ENCODE measurements at regions not wholly inside any gene's neighbourhood (a gene's known extent, or its start where the extent isn't known, plus 50 kb on each side); places are given as distances from the start of the nearest gene placed in this dataset.

DNA sequence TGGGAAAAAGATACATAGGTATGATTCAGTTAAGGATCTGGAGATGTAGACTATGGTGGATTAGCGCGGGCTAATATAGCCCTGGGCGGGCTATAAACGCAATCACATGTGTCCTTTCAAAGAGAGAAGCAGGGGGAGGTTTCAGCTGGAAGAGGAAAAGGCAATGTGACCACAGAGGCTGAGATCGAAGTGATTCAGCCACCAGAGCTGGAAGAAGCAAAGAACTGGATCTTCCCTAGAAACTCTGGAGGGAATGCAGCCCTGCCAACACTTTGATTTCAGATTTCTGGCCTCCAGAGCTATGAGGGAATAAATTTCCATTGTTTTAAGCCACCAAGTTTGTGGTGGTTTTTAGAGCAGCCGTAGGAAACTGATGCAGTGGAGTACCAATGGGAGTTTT, 81.5 kb upstream of the NHSL1 start:
- no peak for DNase-seq

DNA sequence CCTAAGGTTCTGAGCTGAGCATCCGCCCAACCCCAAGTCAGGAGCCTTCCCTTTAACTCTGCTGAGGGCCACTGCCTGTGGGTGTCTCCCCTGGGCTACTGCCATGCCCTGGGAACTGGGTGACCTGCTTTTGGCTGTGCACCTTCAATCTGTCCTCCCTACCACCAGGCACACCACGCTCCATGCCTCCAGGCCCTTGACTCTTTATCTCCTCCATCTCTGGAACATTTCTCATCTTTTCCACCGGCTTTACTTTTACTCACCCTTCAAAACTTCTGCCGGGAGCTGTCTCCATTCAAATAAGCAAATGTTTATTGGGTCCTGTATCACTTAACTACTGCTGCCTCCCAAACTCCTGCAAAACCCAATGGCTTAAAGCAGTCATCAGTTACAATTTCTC, 83.3 kb upstream of the NHSL1 start:
- no peak for DNase-seq

DNA sequence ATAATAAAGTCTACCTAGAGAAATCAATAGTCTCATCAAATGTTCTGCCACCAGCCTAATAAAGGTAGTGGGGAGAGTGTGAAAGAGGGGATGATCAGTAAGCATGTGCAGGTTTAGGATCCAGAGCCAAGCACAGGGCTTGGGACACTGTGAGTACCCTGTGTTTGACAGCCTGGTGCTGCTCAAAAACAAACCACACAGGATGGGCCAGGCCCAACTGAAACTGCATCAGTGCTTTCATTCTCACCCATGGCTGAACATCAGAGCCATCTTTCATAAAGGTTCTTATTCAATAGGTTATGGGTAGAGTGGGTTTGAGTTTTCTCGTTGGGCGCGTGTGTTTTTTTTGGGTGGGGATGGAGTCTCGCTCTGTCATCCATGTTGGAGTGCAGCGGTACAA, 87.3 kb upstream of the NHSL1 start:
- DNase-seq: no peak

DNA sequence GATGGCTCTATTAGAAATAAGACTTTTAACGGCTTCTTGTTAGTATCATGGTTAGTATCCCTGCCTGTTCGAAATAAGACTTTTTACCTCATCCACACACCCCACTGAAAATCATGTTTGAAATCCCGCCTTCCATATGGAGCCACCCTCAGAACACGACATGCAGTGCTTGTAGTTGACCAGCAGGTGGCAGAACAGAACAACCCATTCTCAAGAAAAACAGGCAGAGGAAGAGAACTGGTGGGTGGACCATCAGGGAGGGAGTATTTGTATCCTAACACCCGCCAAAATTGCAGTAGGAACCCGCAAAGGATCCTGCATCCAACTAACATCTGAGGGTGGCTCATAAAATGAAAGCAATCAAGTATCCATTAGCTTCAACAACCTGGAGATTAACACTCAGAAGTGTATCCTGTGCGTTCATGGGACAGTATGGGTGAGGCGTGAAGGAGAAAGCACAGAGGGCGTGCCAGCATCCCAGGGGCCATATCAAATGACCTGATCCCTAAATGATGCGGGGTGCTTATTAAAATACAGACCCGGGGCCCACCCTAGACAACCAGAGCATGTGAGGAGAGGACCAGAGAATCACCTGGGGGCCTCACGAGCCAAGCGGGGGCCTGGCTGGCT, 89.6 kb upstream of the NHSL1 start:
- DNase-seq: peak in 2 of 4 experiments; percentile 5 to 9

DNA sequence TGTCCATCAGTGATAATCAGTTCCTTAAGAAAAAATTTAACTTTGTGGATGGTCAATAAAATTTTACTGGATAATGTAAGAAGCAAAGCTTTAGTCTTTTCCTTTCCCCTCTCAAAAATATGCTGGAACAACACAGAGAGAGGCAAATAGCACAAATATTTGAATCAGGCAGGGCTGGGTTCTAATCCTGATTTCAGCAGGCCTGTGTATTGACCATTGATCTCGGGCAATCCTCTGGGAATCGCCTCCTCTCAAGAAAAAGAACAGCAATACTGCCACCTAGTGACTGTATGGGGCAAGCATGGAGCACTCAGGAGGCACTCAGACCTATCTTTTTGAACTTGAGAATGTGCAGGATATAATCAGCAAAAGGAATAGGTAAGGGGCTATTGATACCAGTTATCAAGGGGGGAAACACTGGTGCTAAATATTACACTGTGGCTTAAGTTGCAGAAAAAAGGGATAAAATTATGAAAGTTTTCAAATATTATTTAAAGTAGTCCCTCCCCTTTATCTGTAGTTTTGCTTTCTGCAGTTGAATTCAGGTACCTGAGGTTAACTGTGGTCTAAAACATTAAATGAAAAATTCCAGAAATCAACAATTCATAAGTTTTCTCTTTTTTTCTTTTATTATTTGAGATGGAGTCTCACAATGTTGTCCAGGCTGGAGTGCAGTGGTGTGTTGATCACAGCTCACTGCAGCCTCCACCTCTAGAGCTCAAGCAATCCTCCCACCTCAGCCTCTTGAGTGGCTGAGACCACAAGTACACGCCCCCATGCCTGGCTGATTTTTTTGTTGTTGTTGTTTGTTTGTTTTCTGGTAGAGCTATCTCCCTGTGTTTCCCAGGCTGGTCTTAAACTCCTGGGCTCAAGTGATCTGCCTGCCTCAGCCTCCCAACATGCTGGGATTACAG, 91.8 kb upstream of the NHSL1 start:
- peak in 1 of 4 experiments; percentile 4 for DNase-seq

DNA sequence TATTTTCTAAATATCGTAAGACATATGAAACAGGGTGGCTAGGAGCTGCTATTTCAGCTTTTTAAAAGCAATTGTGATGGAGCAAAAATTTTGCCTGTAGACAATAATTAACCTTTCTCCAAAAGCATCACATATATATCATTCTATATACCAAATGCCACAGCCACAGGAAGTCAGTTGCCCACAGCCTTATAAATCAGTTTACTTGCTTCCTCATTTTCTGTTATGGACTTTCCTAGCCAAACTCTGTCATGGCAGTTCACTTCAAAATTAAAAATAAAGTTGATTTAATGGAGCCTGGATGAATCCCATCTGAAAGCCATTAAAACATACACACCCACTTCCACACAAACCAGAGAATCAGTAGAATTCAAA, 93.4 kb upstream of the NHSL1 start:
- no peak for DNase-seq

DNA sequence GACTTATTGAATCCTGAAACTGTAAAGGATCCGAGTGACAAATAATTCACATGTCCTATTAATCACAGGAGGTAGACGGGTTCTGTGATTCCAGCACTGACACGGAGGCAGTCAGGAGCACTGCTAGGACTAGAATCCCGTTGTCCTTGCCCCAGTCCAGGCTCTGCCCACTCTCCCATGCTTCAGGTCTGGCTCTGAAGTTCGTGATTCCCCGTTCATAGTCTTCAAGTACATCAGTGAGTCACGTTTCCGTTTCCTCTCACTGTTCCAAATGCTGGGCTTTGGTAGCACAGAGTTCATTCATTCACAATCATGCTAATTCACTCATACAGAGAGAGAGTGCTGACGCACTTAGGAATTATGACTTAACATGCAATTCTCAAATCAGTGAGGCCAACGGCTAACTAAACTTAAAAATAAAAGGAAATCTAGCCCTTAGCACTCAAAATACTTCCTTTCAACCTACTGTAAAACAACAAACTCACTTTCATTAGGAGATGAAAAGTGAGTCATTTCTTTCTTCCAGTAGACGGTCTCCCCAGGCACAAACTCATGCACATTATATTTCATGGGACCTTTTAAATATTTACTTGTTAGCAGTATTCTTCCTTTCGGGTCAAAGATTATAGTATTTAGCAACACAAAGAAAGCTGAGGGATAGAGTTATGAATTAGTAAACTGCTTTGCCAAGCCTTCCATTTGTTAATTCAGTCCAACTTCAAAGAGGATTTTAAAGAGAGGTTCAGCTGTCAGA, 94.0 kb upstream of the NHSL1 start:
- DNase-seq: peak in 1 of 4 experiments; percentile 3

DNA sequence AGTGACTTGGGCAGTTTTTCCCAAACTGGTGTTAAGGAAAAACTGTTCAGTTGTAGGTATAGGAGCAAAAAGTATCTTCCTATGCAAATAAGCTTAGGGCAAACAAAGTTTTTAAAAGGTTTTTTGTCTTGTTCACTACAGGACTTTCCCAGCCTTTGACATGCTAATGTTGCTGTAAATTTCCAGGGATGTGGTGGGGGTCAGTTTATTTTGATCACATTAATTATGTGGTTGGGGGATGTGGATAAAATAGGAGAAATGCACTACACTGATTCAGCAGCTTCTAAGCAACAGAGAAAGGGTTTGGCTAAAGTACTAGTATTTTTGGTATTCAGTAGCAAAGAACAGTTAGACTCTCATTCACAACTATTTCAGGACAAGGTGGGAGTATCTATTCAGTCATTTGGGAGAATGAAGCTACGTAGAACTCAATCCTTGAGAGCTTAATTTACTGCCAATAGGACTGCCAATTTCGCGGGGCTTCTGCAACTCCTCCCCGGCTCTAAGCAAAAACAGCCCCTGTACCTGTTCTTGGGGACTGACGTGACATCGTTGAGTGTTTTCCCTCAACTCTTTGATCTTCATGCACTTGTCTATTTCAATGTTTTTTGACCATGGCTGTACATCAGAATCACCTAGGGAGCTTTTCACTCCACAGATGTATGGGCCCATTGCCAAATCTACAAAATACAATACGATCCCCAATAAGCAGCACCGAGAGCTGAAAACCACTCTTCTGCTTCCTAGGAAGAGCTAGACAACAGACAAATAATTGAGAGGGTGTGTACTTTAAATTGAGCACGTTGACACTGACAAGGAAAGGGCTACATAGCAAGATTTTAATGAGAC, 94.8 kb upstream of the NHSL1 start:
- DNase-seq: no peak

DNA sequence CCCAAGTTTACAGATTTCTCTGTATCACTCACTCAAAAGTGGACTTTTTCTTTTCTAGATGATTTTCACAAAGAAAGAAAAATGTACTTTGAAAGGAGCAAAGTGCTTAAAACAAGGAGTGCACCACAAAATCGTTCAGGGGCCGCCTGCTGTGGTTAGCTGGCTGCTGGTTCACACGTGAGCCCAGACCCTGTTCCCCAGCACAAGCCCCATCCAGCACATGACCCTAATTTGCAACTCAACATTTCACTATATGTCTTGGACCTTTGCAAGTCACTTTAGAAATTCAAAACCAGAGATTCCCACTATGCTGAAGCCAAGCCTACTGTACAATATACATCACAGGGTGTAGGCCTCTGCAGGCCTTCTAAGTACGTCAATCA, 95.5 kb upstream of the NHSL1 start:
- no peak for DNase-seq

DNA sequence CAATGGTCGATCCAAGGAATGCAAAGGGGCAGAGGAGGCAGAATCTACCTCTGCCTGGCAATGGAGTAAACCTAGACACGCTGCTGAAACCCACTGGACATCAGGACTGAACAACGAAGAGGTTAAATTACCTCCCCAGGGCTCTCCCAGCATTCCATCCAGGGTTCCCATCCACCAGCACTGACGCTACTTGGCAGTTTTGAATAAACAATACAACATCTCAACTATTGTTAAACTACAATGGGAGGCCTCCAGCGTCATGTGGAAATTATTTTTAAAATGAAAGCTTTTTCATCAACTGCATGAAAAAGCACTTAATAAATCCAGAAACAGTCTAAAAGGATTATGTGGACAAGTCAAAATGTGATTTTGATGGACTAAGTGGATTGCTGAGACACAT, 96.8 kb upstream of the NHSL1 start:
- no peak for DNase-seq

DNA sequence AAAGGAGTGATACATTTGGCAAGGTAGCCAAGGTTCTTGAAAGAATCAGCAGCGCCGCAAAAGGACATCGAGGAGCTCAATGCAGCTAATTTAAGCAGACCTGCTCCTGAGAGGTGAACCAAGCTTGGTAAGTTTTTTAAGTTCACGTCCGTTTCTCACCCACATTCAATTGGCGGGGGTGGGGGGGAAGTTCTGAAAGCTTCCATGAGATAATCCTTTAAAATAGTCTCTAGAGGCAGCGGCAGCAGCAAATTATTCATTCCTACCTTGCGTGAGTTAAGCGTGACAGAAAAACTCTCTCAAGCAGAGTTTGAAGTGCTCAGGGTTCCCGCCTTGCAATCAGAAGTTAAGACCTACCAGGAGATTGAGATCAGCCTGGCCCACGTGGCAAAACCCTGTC, 97.3 kb upstream of the NHSL1 start:
- no peak for DNase-seq

DNA sequence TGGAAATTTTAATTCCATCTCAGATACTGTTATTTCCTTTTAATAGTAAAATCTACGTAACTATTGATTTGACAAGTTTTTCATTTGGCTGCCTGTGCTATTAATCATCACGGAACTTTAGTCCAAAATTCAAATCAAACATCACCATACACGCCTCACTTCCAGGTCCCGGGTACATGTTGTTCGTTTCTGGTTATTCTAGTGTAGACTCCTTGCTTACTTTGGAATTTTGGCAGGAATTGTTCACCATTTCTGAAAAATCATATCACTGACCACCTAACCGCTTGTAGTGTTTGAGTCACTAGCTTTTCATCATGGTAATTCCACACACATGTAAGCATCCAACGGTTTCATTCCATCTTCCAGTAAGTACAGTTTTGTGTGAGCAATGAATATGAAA, 98.0 kb upstream of the NHSL1 start:
- DNase-seq: no peak

DNA sequence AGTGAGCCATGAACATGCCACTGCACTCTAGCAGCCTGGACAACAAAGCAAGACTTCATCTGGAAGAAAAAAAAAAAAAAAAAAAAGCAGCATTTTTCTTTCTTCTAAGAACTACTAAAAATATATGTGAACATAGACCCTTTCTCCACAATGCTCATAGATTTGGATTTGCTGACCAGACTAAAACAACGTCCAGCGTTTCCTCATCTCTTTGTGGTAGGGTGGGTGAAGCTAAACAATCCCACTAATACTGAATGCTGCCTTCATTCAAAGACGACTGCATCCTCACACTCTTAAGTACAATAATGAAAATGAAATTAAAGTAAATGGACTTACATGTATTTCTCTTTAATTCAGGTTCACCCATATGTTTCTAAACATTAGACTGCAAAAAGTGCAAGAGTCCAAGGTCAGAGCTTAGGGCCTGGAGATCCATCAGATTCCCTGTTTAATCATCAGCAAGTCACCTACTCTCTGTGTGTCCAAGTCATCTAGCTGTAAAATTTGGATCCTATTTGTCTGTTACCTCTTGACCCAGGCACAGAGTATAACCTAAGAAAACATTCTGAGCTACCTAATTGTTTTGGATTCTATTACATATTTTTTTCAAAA, 99.4 kb upstream of the NHSL1 start:
- no peak for DNase-seq

DNA sequence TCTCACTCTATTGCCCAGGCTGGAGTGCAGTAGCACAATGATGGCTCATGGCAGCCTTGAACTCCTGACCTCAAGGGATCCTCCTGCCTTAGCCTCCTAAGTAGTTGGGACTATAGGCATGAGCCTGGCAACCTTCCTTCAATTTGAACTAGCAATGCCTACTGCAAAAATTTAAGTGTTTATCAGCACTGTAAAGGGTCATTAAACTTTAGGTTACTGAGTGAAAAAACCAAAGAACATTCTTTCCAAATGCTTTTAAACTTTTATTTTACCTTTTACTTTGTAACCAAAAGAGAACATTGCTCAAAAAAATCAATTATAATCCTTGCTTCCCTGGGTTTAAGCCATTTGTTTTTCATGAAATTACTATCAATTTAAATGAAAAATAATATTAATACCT, 101.0 kb upstream of the NHSL1 start:
- no peak for DNase-seq

DNA sequence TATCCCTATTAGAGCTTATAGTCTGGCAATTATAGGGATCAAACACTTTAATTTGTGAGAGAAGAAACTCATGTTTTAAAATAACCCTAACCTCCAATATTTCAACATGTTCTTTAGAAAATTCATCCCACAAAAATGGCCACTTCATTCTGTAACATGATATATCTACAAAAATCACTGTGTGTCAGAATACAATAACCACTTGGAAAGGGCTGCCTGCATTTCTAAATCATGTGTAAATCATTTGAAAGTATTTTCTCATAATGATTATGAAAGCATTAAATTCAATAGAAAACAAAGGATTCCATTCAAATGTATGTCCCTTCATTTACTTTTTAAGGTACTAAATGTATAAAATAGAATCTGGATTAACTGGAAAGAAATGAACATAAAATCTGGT, 101.4 kb upstream of the NHSL1 start:
- no peak for DNase-seq

DNA sequence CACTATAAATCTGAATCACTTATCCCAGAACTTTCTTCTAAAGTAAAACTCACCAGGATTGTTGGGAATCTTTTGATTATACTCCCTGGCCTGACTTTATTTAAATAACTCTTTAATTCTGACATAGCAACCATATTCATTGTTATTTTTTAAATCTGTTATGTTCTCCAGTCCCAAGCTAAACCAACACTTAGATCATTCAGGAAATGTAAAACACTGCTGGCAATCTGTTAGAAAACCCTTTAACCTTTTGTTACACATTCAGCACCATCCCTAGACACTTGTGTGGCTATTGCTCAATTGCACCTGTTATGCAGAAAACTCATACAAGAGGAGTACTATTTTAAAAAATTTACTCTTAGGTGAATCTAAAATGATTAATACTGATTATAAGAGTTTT, 101.8 kb upstream of the NHSL1 start:
- no peak for DNase-seq

DNA sequence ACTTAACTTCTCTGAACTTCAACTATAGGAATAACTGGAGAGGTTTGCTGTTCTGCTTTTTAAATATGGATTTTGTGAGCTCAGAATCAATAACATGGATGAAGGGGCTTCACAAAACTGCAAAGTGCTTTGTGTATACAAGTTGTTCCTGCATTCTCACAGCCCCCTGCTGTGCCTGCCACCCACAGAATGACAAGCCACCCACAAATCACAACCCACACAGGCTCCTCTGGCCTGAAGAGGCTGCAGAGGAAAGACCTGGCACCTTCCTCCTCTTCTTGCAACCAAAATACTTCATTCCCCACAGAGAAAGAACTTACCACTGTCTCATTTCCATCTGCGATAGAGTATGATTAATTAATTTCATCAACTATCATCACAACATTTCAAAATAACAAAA, 106.7 kb upstream of the NHSL1 start:
- DNase-seq: no peak

DNA sequence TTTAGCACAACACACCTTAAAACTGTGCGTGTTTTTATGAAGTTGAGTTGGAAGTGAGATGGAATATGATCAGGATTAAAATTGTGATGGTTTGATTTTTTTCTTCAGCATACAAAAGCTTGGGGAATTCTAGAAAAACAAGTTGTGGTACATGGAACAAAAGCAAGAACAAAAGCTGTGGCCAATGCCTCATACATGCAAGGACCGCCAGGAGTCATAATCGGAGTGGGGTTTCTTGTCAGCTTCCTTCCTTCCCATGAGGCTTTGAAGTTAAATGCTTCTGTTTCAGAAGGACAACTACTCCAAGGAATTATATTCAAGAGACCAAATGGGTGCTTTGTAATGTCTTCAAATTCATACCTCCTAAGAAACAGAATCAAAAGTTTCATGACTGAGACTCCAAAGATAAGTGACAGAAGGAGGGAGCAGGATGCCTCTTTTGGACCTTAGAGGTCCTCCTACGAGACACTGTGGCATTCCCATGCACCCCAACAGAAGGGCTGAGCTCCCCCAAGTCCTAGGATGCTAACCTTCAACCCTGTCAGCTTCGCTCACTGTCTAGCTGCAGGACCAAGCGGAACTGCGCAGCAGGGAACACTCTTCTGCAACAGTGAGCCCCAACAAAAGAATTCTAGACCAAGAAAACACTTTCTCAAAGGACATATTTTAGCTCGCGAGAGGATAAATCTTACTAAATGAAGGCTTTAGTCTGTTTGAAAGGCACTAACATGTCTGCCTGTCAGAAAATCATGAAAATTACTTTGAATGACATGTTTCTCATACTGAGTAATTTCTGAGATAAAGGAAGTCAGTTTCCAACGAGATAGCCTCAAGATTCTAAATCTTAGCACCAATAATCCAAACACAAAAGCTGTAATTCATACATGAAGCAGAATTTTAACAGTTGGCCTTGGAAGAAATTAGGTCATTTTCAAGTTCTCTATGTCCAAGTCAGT, 108.5 kb upstream of the NHSL1 start:
- no peak for DNase-seq

DNA sequence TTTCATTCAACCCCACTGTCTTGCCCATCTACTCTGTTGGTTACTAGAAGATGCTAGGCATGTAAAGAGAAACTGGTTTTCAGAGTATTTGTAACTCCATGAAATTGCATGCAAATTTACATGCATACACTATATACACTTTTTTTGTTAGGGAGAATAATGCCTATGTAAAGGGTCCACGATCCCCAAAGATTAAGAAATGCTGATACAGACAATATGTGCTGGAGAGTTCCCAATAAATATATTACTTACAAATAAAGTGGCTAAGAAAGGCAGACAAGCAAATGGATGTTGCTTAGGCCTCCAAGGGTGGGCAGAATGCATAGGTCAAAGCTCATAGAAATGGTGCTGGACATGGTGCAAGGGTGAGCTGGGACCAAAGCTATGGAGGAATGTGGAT, 109.6 kb upstream of the NHSL1 start:
- no peak for DNase-seq

DNA sequence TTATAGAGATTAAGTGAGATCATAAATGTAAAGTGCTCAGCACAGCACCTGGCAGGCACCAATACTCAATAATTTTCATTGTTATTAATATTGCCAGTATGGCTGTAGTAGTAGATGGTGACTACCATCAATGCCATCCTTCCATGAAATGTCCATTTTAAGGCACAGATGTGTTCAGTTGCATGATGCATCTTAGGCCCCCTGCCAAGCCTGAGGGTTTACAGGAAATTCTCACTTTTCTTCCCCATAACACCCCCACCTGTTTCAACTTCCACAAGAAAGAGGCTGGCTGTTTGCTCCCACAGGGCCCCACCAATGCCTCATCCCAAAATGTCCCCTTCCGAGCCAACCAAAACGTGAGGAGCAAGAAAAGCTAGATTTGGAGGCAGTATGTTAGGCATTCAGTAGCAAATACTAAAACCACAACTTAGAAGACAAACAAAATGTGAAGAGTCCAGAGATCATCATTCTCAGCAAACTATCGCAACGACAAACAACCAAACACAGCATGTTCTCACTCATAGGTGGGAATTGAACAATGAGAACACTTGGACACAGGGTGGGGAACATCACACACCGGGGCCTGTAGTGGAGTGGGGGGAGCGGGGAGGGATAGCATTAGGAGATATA, 110.6 kb upstream of the NHSL1 start:
- DNase-seq: no peak

DNA sequence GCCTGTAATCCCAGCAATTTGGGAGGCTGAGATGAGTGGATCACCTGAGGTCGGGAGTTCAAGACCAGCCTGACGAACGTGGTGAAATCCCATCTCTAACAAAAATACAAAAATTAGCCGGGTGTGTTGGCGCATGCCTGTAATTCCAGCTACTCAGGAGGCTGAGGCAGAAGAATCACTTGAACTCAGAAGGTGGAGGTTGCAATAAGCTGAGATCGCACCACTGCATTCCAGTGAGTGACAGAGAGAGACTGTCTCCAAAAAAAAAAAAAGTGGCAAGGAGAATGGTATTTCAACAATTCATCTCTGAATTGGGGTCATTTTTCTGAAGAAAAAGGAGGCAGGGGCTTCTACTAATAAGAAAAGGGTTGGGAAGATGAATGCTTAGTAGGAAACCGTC, 111.5 kb upstream of the NHSL1 start:
- no peak for DNase-seq
